ENCODE measurements at regions not wholly inside any gene's neighbourhood (a gene's known extent, or its start where the extent isn't known, plus 50 kb on each side); places are given as distances from the start of the nearest gene placed in this dataset.
"Not testable (repeated sequence)": the region's sequence is repeated elsewhere in the genome, so short reads cannot be mapped to it uniquely, and the experiment has no call there.

DNA sequence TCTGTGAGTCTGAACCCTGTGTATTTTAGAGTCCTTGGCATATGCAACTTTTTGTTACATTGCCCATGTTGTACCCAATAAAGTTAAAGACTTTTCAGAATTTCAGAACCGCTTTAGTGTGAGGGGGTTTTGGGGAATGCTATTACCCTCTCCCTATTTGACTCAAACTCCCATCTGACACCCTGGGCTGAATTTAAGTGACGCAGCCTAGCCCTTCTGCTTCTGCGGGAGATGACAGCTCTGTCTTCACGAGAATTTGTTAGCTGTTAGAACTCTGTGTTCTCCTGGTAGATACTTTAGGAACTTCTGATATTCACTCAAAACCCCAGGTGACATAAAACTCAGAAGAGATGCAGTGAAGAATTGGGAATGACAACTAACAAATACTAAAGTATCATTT, 500.6 kb upstream of the ID4 start:
- DNase-seq: no peak

DNA sequence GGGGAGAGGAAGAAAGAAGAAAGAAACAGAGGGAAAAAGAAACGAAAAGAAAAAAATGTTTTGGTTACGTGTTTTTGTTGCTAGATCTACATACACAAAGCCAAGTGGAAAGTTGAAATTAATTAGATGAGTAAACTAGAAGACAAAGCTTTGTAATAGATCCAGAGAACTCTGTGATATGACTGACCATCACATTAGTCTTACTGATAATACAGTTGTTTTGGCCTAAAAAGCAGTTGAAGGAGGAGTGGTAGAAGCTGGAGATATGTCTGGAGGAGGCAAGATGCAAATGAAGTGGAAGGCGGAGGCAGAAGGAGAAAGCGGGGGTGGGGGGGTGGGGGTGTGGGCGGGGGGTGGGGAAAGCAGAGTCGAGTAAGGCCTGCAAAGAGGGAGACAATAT, 500.1 kb upstream of the ID4 start:
- no peak for DNase-seq

DNA sequence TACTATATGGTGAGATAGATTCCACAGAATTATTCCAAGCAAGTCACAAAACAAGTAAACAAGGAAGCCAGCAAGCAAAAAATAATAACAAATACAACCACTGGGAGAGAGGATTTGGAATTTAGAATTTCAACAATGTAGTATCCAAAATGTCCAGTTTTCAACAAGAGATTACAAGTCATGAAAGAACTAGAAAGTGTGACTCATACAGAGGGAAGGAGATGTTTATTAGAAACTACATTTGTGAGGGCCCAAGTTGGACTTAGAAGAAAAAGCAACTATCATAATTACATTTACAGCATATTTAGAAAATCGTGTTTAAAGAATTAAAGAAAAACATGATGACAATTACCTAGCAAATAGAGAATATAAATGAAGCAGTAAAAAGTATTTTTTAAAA, 494.6 kb upstream of the ID4 start:
- DNase-seq: no peak

DNA sequence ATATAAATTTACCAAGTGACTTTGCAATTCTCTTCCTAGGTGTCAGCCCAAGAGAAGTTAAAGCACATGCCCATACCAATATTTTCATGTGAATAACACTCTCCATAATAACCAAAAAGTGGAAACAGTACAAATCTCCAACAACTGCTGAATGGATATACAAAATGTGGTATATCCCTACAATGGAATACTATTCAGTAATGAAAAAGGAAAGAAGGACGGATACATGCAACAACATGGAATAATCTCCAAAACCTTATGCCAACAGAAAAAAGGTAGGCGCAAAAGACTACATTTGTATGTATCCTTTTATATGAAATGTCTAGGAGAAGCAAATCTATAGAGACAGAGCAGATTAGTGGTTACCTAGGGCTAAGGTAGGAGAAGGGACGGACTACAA, 487.7 kb upstream of the ID4 start:
- DNase-seq: no peak

DNA sequence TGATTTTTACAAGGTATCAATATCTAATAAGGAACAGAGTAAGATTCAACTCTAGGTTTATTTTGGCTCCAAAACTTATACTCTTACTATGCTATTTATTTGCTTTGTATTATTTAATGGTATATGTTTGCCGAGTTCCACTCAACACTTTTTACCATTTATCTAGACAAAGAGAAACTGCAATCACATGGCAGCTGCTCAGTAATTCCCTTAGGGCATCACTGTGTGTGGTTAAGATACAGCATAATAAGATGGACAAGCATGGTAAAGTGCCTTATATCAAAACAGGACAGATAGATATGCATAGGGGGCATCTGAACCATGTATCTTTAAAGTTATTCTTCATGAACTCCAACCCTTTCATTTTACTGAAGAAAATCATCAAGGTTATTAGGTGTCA, 483.0 kb upstream of the ID4 start:
- no peak for DNase-seq

DNA sequence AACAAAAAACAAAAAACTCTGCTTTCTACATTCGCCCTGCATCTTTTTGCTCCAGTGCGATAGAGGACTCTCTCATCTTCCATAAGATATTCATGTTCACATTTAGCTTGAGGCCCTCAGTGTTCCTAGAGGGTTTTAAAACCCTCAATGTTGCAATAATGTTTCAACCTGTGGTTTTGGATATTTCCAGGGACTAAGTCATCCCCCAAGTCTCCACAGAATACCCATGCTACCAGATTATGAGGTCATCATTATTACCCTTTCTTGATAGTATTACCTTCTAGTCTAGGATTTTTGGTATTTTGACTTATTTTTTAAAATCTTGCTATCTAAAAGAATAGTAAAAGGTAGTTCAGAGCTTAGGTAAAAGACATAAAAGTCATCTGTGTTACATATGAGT, 480.5 kb upstream of the ID4 start:
- no peak for DNase-seq

DNA sequence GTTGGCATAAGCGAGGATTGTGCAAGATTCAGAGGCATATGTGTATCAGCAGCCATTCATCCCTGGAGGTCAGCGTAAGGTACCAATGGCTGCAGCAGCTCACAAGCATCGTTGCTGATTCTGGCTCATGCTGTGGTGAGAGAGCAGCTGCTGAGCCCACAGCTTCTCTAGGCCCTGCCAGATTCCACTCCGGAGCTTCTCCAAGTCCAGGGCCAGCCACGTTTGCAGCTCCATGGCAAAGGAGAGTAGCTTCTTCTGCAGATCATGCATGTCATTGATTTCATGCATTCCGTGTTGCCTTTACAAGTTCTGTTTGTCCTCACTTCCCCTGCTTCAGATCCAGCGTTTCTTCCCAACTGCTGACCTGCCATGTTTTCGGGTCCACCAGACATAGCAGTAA, 474.8 kb upstream of the ID4 start:
- DNase-seq: no peak

DNA sequence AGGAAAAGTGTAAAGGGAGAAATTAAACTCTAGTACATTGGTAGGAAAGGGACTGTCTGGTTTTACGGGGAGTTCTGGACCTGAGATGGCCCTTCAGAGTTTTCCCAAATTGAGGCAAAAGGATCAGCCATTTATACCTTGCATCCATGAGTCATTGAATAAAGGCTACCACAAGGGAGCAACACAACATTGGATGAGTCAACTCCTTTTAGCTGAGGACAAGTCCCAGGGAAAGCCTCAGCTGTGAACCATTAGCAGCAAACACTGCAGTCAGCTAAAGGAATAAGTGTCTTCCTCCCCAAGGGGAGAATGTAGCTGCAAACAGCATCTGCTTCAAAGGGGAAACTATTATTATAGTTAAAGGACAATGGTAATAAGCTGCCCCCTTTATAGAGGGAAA, 468.7 kb upstream of the ID4 start:
- DNase-seq: no peak

DNA sequence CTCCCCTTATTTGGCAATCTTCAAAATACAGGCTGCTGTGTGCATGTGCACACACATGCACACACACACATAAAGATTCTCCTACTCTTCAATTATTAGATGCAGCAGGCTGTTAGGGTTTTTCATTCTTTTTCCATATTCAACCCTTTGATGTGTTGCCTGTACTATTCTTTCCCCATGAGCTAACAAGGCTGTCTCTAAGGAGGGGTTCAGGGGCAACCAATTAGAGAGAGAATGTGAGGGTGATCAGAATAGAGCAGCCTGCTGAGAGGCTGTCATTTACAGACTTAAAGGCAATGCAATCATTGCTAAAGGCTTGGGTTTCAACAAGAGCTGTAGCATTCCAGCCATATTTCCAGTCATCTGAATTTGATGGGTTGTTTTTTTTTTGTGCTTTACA, 467.4 kb upstream of the ID4 start:
- no peak for DNase-seq

DNA sequence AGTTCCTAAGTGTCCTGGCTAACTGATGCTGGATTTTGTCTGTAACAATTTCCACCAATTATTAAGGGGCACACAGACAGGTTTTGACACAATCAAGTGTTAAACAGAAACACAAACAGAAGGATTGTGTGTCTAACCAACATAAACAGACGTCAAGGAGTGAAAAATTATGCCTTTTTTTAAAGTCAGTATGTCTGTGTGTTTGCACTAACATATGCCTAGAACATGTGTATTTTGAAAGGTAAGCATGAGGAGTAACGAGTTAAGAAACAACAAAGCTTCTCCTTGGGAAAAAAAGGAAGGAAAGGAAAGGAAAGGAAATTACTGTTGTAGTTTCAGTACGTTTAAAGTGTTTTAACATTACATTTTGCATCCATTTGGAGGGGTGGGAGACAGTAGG, 466.3 kb upstream of the ID4 start:
- no peak for DNase-seq

DNA sequence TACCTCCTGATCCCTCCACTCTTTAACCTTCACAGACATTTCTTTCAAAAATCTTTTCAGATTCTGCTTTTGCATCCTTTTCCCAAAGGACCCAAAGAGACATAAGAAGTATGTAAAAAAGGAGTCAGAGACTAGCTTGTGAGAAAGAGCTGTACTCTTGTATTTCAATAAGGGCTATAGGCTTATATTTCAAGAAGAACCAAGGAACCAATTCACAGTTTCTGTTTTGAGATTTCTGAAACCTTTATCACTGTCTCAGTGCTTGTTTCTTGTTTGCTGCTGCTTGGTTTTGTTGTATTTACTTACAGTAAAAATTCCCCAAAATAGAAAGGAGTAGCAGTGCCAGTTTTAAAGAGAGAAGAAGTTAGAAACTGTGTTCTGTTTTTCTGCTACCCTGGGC, 461.6 kb upstream of the ID4 start:
- no peak for DNase-seq

DNA sequence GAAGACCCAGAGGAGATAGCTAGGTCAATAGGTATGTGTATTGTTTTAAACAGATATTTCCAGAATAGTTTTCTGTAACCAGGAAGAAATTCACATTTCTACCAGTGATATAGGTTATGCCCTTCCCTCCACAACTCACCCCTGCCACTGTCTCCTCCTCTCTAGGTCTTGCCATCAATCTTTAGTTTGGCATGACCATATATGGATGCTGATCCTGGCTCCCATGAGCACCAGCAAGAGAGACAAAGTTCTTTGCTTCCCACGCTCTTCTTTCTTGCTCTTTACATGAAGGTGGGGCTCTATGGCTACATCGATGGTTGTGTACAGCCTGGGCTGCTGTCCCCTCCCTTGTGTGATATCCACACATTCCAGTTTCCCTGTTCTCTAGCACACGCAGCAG, 459.4 kb upstream of the ID4 start:
- no peak for DNase-seq

DNA sequence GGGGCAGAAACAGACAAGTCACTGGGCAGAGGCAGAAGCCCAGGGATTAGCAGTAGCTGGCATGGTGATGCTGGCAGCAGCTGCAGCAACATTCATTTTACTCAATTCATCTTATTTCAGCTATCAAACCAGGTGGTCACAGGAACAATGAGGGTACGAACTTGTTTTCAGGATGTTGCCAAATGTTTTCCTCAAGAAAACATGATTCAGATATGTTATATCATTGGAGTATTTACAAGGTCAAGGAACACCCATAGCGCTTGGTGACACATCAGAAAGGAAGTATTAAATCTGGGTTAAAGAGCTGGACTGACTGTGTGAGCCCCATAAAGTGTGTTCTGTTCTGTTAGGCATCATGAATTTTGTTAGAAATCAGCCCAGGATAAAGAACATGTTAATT, 456.9 kb upstream of the ID4 start:
- peak; percentile 77 for DNase-seq

DNA sequence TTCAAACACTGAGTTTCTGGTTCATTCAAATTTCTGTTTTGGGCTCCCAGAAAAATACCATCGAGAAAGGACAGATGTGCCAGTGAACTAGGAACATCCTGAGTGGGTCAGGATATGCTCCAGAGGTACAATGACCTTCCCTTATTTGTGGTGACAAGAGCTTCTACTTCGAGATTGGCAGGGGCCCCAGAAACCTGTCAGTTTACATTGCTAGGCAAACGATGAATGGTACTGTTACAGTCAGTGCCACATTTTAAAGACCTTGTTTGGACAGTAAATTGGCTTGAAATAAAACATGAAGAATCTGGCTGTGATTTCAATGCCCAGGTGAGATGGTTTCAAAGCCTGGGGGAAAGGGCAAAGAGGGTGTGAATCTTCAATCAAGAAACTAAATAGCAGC, 454.5 kb upstream of the ID4 start:
- peak; percentile 41 for DNase-seq

DNA sequence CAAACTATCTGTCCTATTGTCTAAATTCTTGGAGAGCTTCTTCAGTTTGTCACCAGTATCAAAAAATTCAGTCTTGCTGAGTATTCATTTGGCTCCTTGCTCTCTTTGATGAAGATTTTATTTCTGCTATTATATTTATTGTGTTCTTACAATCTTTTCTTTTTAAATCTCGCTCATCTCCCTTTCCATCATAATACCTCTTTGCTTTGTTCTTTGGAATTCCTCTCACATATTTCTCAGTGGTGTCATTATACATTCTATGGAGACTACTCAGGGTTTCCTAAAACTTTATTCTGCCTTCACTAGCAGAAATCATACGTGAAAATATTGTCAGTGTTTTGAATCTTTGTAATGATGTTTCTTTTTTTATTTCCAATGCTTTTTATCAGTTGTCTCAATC, 445.2 kb upstream of the ID4 start:
- no peak for DNase-seq

DNA sequence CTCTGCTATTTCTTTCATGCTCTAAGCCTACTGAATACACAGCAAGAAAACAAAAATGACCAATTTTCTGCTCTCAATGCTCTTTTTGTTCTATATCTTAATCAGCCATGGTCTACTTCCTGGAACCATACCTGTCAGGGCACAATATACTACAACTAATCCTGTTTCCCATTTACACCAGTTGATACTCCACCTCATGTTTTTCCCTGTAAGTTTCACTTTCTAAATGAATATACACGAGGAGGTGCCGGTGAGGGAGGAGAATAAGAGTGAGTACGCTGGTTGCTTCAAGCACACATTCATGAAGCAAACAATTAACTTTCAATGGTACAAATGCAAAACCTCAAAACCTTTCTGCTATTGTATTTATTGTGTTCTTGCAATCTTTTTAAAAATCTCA, 443.1 kb upstream of the ID4 start:
- no peak for DNase-seq

DNA sequence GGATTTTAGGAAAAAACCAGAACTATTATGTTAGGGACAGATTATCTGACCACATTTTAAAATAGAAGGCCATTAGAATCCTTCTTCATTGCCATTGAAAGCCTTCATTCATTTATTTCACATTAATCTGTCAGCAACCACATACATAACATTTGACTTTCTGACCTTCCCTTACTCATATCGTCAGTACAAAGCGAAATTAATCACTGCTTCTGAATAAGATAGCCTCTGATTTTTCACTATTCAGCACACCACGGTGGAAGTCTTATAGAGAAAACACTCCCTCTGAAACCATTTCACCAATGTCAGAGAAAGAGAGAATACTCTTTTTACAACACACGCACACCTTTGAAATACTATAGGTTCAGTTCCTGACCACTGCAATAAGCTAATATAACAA, 442.5 kb upstream of the ID4 start:
- no peak for DNase-seq

DNA sequence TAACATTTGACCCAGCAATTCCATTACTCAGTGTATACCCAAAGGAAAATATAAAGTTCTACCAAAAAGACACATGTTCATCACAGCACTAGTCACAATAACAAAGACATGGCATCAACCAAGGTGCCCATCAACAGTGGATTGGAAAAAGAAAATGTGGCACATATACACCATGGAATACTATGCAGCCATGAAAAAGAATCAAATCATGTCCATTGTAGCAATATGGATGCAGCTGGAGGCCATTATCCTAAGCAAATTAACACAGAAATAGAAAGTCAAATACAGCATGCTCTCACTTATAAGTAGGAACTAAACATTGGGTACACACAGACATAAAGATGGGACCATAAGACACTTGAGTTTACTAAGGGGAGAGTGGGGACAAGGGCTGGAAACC, 441.9 kb upstream of the ID4 start:
- no peak for DNase-seq

DNA sequence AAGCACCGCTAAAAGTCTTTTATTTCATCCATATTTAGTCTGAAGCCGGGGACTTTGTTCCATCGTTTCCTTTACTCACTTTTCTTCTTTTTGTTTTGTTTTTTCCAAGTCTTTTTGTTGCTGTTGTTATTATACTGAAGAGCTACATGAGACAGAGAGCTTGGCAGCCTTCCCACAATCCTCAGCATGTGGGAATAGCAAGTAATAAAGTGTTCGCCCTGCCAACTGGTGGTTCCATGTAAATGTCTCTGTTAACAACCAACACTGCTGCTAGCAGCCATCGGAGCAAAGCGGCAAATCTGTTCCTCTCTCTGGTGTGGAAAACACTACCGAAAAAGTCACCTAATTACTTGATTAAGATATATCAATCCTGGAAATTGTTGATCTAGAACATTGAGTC, 437.8 kb upstream of the ID4 start:
- peak; percentile 90 for DNase-seq

DNA sequence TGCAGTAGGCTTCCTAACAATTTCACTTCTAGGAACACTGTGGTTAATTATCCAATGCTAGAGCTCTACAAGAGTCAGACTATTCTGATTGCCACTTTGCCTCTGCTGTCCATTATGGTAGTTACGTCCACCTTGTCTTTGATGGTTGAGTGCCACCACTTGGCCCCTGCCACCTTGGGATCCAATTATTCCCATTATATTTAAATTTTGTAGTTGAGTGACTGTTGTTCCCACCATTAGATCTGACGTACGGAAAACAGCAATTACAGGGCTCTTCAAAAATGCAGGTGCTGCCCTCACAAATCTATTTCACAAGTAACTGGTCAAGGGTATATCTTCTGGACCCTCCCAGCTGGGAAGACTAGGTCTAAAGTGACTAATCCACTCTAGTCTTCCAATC, 432.3 kb upstream of the ID4 start:
- DNase-seq: not testable (repeated sequence)

DNA sequence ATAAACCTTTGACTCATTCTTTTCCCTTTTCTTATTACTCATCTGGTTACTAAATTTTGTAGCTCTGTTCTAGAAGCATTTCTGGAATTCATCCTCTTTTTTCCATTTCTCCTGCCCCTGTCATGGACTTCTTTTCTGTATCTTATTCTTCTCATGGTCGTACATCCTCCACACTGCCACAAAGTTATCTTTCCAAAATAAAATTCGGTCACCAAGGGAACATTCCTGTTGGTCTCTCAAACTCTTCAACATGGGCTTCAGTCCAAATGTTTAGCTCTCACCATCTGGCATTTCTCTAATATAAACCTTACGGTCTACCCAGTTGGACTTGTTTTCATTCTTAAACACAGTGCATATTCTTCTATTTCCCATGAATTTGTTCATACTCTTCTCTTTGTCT, 428.8 kb upstream of the ID4 start:
- DNase-seq: peak; percentile 89

DNA sequence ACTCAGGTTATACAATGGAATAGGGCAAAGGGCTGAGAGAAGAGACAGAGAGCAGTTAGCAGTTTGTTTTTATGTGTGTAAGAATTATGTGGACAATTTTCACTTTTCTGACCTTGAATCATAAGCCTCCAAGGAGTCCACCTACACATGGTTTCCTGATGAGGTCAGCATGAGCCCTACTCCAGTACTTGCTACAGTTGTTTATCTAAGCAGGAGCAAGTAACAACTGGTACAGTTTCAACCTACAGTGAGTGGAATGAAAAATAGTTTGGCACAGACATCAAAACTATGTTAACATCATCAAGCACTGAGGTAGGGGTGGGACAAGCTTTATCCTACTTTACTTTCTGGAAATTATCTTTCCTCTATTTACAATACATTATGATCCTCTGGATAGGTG, 426.7 kb upstream of the ID4 start:
- DNase-seq: peak; percentile 11

DNA sequence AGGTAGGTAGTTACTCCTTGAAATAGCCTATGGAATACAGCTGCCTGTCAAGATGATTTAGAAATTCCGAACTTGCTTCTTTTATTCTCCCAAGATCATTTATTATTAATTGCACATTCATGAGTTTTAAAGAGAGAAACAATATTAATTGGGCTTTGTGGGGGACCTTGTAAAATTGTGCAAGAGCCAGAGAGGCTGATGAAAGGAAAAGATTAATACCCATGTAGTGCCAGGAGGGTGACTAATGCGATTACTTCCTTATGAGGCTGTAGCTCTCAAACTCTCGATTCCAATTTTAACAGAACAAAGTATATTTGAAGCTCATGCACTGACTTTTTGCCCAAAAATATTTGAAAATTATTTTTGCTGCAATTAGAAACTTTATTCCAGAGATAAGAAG, 423.8 kb upstream of the ID4 start:
- DNase-seq: peak; percentile 29

DNA sequence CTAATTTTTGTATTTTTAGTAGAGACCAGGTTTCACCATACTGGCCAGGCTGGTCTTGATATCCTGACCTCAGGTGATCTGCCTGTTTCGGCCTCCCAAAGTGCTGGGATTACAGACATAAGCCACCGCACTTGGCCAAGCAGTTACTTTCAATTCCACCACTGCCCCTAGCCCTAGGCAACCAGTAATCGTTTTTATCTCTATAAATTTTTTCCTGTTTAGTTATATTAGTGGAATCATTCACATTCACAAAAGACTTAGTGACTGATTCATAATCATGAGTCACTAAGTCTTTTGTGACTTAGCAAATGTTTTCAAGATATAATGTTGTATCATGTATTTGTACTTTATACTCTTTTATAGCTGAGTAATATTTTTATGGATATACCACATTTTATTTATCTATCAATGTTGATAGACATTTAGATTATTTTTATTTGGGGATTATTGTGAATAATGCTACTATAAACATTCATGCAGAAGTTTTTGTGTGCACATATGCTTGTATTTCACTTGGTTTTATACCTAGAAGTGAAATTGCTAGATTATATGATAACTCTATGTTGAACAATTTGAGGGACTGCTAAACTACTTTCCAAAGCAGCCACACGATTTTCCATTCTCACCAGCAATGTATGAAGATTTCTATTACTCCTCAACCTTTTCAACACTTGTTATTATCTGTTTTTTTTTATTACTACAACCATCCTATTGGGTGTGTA, 421.4 kb upstream of the ID4 start:
- DNase-seq: no peak

DNA sequence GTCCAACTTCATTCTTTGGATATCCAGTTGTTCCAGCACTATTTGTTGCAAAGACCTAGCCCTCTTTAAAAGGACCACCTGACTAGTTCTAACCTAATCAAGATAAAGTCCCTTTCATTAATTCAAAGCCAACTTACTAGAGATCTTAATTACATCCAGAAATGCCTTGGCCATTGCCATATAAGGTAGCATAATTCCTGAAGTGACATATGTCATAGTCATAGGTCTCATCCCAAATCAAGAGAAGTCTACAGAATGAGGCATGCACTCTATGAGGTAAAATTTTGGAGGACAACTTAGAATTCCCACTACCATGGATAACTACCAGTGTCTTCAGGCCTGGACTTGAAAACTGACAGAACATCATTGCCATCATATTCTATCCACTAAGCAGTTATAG, 420.4 kb upstream of the ID4 start:
- DNase-seq: no peak

DNA sequence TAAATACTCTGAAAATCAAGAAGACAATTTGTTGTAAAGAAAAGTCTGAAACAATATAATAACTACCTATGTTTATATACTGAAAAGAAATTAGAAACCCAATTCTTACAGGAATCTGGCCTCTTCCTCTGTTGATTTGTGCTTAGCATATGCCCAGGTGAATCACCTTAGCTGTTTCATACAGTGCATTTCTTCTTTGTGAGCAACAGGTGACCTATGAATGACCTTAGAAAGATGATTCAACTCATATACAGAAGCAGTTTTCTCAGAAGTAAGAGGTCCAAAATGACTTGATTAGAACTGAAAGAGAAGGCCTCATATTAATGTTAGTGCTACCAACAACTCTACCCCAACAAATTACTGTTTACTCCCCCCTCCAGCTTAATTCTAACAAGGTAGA, 419.5 kb upstream of the ID4 start:
- no peak for DNase-seq
